HG03558 (cell line): ENCODE measurements at regions not wholly inside any gene's neighbourhood (a gene's known extent, or its start where the extent isn't known, plus 50 kb on each side); places are given as distances from the start of the nearest gene placed in this dataset.
"Not testable (repeated sequence)": the region's sequence is repeated elsewhere in the genome, so short reads cannot be mapped to it uniquely, and the experiment has no call there.

ENCODE experiments used
- ATAC-seq: cut with Tn5 transposase; IDR thresholded peaks from one replicate; pipeline ENCODE4 v1.9.1; 2021; ENCODE audit warnings: moderate number of reproducible peaks; ENCODE audit not compliant: unreplicated experiment; ENCODE audit errors: extremely low read depth

- no peak for ATAC-seq
These were observed 486.9 kb downstream of the PREX1 start for GRCh38 chr20:48340883-48341281.

- no peak for ATAC-seq
These were observed 487.6 kb downstream of the PREX1 start for GRCh38 chr20:48339986-48340882.

GRCh38 chr20:48339190-48339985 lies 488.4 kb downstream of the PREX1 start:
- ATAC-seq: no peak

GRCh38 chr20:48338717-48339116 lies 489.1 kb downstream of the PREX1 start:
- ATAC-seq: no peak

GRCh38 chr20:48336597-48336996 lies 491.2 kb downstream of the PREX1 start:
- no peak for ATAC-seq

GRCh38 chr20:48335308-48336050 lies 492.3 kb downstream of the PREX1 start:
- no peak for ATAC-seq

- ATAC-seq: no peak
These were observed 494.1 kb downstream of the PREX1 start for GRCh38 chr20:48333707-48334106.

GRCh38 chr20:48332555-48332954 lies 495.2 kb downstream of the PREX1 start:
- ATAC-seq: no peak

GRCh38 chr20:48331518-48332286 lies 496.1 kb downstream of the PREX1 start:
- no peak for ATAC-seq

GRCh38 chr20:48329676-48330664 lies 497.8 kb downstream of the PREX1 start:
- no peak for ATAC-seq

- no peak for ATAC-seq
These were observed 498.7 kb downstream of the PREX1 start for GRCh38 chr20:48329031-48329615.

- not testable (repeated sequence) for ATAC-seq
These were observed 500.0 kb downstream of the PREX1 start for GRCh38 chr20:48327848-48328247.

GRCh38 chr20:48326868-48327267 lies 500.9 kb downstream of the PREX1 start:
- no peak for ATAC-seq

GRCh38 chr20:48326434-48326691 lies 501.4 kb downstream of the PREX1 start:
- ATAC-seq: no peak

- no peak for ATAC-seq
These were observed 502.0 kb downstream of the PREX1 start for GRCh38 chr20:48325656-48326433.

- no peak for ATAC-seq
These were observed 503.1 kb downstream of the PREX1 start for GRCh38 chr20:48324744-48325143.

- no peak for ATAC-seq
These were observed 506.5 kb downstream of the PREX1 start for GRCh38 chr20:48321271-48321670.
